ENCODE measurements at regions not wholly inside any gene's neighbourhood (a gene's known extent, or its start where the extent isn't known, plus 50 kb on each side); places are given as distances from the start of the nearest gene placed in this dataset.
"Not testable (repeated sequence)": the region's sequence is repeated elsewhere in the genome, so short reads cannot be mapped to it uniquely, and the experiment has no call there.

DNA sequence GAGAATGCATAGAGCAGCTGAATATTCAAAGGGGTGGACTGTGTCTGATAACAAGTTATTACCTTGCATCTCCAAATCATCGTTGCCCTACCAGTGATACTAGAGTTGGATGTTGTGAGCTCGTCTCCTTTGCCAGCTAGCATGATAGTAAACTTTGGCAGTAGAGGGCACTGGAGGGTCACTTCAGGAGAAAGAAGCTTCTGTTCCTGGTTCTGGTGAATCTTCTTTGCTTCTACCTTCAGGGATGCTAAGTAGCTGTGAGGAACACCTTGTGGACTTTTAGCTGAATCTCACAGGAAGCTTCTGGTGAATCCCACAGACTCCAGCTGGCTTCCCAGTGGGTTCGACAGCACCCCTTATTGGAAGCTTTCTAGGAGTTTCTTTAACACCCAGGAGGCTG is 626.6 kb upstream of the SGCD start:
- DNase-seq, result no peak

DNA sequence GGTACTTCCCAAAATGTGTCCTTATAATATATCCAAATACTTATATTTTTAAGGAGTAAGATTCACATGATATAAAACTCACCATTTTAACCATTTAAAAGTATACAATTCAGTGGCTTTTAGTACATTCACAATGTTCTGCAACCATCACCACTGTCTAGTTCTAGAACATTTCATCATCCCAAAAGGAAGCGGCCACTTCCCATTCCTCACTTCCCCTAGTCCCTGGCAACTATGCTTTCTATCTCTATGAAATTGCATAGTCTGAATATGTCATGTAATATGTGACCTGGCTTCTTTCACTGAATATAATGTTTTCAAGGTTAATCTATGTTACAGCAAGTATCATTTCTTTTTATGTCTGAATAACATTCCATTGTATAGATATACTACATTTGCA is 615.1 kb upstream of the SGCD start:
- DNase-seq, result no peak

DNA sequence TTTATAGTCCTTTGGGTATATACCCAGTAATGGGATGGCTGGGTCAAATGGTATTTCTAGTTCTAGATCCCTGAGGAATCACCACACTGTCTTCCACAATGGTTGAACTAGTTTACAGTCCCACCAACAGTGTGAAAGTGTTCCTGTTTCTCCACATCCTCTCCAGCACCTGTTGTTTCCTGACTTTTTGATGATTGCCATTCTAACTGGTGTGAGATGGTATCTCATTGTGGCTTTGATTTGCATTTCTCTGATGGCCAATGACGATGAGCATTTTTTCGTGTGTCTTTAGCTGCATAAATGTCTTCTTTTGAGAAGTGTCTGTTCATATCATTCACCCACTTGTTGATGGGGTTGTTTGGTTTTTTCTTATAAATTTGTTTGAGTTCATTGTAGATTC is 612.5 kb upstream of the SGCD start:
- DNase-seq, result not testable (repeated sequence)

DNA sequence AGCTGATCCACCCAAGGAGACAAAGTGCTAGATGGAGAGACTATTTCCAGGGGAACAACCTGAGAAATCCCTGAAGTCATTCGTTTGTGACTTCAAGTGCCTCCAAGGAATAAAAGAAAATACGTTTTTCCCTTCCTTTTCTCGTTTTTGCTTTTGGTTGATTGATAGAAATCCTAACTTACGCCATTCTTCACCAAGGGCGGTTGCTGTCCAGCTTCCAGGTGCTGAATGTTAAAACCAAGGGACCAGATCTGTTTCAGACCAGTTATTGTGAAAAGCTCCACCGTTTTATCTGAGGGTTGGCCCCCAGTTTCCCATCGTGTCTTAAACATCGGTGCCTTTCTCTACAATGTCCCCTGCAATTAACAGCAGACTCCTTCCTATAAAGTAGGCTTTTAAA is 600.7 kb upstream of the SGCD start:
- peak; percentile 32 for DNase-seq

DNA sequence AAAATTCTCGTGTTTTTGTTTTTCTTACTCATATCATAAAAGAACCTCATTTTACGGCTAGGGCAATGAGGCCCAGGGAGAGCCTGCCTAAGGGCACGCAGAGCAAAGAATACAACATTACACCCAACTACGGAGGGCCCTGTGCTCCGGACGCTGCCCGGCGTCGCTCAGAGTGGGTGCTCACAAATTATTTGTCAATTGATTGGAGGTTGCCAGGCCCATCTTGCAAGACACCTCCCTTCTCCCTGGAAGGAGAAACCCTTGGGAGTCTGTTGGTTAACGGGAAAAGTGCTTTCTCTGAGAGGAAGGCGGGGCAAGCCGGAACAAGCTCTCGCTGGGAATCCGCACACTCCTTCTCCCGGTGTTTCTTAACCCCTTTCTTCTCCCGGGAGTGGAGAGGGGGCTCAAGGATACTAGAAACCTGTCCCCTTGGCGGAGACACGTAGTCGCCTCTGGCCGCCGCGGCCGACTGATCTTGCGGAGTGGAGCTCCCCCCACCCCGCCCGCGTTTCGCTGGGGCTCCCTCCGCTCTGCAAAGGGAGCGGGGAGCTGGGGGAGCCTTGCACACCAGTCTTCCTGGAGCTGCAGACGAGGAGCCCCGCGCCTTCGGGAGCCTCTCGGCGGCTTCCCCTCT is 599.3 kb upstream of the SGCD start:
- peak; percentile 6 for DNase-seq

DNA sequence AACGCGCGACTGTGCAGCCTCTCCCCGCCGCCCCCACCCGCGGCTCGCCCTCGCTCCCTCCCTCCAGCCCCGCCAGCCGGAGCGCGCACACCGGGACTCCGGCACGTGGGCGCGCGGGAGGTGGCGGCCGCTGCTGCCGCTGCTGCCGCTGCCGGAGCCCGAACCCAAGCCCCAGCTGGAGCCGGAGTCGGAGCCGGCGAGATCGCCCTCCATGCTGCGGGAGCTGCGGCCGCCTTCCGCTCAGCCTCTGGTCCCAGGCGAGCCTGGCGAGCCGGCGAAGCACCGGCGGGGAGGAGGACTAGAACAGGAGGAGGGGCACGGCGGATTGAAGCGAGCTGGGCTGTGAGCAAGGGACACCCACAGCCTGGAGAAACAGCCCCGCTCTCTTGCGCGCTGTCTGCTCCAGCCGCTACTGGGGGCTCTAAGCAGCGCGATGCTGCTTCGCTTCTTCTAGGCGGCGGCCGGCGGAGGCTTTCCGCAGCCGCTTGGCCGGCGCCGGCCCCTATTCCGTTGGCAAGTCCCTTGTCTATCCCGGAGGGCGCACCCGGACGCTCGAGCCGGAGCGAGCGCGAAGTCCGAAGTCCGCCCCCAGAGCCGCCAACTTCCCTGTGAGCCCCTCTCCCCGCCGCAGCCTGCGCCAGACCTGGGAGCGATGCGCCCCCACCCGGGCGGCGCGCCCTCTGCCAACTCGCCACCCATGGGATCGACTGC is 598.7 kb upstream of the SGCD start:
- DNase-seq, result peak; percentile 71

DNA sequence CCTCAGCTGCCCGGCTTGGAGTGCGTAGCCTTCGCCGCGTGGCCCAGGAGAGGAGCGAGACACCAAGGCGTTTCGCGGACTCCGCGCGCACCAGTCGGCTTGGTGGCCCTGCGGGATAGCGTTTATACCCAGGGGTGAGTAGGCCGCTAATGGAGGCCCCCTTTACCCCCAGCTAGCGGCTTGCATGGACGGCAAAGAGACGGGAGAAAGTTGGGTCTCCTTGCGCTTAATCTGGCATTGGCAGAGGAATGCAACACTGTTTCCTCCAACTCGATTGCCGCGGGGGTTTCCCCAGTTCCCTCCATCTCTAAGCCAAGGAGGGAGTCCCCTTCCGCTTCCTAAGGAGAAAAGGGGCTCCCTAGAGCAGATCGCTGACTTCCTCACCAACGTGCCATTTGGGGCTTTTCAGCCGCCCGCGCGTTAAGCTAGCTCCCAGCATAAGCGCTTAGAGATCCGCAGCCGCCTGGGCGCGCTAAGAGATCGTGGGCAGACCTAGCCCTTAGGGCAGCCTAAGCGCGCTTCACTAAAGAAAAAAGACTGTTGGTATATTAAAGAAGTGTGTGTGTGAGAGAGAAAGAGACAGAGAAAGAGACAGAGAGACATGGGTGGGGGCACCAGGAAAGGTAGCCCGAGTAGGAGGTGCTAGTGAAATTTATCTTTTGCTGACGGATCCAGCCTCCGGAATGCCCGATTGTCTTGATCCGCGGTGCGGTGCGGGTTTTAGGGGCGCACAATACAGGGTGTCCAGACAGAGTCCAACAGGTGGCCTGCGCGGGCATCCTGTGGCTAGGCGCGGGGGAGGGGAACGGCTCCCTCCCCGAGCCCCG is 597.9 kb upstream of the SGCD start:
- DNase-seq, result peak; percentile 16

DNA sequence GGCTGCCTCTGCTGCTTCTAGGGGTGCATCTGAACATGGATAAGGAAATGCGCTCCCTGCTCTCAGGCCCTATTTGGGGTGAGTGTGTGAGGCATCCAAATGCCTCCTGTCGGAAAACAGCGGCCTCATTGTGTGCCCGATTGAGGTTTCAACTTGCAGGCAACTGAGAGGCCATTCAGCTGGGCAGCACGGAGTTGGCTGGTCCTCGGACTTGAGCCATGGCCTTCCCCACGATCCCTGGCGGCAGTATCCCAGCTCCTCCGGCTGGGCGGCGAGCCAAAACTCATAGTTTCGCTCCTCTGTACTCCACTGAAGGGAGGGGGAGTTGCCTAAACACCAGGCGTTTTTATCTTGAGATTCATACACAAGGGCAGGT is 597.3 kb upstream of the SGCD start:
- peak; percentile 15 for DNase-seq

DNA sequence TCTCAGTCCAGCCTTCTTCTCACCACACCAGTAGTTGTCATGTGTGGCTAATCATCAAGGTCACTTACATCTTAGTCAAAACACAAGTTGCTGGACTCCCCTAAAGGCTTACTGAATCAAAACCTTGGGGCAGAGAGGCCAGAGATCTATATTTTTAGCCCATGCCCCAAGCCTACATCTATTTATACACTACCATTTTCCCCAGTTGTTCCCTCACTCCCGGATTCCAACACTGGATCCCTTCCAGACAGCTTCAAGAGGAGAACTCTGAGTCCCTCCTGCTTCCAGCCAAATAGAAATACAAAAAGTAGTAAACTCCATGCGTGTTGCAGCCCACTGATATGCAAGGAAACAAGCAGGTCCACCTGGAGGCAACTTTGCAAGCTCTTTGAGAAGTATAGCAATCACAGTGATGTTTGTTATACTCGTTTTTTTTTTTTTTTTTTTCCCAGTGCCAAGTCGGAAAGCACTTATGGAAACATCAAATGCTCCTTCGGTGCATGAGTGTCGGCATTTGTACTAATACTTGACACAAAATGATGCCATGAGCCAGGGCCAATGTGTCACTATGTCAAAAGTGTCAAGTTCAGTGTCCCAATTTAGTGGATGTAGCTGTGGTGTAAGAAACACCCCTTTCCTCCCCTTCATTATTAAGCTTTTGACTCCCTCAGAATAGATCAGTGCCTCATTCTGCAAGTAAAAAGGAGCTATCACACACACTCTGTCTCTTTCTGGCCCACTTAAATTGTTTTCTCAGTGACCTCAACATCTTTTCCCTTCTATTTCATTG is 594.2 kb upstream of the SGCD start:
- DNase-seq, result no peak

DNA sequence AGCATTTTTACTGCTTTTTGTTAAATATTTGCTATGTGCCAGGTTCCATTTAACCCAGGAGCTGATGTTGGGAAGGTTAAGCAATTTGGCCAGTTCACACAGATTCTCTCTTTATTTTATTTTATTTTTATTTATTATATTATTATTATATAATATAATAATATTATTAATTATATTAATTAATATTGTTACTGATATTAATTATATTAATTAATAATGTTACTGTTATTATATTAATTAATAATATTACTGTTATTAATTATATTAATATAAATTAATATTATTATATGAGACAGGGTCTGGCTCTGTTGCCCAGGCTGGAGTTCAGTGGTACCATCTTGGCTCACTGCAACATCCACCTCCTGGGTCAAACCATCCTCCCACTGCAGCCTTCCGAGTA is 593.0 kb upstream of the SGCD start:
- no peak for DNase-seq

DNA sequence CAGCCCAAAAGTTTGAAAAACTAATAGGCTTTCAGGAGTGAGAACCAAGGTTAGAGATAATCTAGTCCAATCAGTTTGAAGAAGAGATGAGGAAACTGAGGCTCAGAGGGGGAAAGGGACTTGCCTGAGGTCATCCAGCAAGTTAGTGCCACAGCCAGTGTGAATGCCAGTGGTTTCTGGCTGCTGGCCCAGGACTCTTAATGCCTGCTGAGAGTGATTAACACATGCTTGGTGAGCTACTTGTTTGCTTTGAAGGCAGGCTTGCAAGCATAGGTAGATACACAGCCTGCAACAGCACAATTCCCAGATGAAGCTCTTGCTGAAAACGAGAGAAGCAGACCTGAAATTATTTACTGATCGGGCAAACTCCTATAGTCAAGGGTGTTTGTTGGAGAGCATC is 591.6 kb upstream of the SGCD start:
- no peak for DNase-seq

DNA sequence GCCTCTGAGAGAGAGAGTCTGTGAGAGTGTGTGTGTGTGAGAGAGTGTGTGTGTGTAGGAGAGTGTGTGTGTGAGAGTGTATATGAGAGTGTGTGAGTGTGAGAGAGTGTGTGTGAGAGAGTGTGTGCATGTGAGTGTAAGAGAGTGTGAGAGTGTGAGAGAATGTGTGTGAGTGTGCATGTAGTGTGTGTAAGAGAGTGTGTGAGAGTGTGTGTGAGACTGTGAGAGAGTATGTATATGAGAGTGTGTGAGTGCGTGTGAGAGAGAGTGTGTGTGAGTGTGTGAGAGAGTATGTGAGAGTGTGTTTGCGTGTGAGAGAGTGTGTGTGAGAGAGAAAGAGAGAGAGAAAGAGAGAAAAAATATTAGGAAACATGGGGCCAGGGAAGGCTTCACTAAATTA is 588.3 kb upstream of the SGCD start:
- no peak for DNase-seq

DNA sequence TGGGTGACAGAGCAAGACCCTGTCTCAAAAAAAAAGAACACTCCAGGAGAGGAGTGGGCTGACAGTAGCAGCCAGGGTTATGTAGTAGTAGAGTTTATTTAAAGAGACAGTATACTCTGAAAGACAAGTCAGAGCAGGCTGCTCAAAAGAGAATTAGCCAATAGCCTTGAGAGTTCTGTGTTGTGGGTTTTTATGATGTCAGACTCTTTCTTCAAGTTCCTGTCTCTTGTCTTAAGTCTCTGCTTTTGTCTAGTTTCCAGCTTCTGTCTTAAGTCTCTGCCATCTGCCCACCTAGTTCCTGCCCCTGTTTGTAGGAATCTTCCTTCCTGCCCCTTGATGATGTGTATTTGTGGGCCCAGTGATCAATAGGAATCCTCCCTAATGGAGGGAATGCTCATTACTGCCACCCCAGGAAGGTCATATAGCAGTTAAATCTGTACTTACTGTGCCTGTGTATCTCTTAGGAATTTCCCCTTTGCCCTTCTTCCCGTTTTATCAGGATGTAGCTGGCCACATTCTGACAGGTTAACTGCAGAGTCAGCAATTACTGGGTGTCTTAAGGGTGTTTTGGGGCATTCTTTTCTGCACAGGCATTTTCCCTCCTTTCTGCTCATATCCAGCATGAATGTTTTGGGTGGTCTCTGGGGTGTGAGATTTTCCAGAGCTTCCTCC is 580.5 kb upstream of the SGCD start:
- no peak for DNase-seq

DNA sequence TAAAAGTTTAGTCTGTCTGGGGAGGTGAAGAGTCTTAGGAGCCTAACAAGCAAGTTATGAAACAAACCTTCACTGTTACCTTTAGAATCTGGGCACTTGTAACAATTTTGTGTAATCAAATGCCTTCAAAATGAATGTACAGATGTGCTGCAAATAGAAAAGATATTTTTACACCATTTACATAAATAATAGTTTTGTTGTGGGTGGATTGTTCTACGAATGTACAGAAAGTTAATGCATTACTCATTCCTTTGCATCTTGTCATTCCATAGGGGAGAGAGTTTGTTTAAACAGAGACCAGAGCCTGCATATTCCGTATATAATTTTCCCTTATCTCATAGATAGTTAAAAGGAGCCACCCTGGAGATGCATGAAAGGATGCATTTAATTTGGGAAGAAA is 576.9 kb upstream of the SGCD start:
- no peak for DNase-seq

DNA sequence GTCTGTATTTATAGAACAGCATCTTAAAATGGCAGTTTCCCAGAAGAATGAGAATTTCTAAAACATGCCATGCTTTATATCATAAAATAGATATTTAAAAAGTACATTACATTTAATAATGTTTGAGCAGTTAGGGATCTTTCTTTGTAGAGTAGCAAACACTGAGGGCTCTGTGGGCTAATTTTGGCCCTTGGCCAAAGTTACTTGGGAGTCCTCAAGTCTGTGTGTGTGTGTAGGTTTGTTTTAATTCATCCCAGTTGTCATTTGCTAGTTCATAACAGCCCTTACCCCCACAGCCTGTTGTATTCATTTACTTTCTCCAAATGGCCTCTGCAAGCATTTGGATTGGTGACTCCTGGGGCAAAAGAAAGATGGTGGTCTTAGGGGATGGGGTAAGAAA is 576.4 kb upstream of the SGCD start:
- DNase-seq, result no peak

DNA sequence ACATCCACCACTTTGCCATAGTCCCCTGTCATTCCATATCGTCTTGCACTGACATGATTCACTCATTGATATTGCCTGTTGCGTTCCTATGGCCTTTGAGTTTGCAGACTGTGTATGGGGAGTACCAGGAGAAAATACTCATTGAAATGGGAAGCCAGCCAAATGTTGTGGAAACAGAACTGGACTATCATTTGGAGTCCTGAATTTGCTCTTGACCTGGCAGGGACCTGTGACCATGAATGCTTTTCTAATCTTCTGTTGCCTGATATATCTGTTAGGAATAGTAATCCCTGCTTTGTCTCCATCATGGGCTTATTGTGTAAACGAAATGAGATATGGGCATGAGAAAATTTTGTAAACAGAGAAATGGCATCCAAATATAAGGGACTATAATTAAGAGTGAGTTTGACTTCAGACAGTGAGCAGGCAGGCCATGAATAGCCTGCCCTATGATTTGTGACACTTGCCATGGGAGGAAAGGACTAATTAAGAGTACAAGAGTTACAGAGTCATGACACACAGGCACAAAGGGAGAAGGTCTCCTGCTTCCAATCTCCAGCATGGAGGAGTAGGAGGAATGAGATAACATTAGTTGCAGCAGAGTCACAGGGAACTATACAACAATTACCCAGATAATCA is 572.9 kb upstream of the SGCD start:
- no peak for DNase-seq

DNA sequence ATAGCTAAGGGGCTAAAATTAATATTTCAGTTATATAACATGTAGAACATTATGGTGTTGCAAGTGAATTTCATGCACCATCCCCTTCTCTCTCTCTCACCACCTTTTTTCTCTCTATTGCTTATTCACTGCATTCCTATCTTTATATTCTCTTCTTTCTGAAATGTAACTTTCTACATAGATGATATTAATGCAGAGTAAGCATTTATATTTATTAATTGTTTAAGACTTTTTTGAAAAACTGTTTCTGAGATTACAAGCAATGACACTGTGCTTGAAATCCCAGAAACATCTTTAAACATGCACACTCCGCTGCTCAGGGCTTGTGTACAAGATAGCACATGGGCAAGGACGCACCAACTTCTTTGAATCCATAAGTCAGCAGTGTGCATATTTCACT is 567.7 kb upstream of the SGCD start:
- DNase-seq, result no peak

DNA sequence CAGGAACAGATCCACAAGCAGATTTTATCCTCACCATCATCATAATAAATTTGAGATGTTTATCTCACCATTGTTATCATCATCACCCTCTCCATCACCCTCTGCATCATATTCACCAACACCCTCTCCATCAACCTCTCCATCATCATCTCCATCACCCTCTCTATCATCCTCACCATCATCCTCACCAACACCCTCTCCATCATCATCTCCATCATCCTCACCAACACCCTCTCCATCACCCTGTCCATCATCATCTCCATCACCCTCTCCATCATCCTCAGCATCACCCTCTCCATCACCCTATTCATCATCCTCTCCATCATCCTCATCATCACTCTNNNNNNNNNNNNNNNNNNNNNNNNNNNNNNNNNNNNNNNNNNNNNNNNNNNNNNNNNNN is 567.0 kb upstream of the SGCD start:
- DNase-seq, result no peak

DNA sequence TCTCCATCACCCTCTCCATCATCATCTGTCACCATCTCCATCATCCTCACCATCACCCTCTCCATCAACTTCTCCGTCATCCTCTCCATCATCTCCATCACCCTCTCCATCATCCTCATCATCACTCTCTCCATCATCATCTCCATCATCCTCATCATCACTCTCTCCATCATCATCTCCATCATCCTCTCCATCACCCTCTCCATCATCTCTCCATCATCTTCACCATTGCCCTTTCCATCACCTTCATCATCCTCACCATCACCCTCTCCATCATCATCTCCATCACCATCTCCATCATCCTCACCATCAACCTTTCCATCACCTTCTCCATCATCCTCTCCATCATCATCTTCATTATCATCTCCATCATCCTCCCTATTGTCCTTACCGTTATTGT is 565.5 kb upstream of the SGCD start:
- no peak for DNase-seq

DNA sequence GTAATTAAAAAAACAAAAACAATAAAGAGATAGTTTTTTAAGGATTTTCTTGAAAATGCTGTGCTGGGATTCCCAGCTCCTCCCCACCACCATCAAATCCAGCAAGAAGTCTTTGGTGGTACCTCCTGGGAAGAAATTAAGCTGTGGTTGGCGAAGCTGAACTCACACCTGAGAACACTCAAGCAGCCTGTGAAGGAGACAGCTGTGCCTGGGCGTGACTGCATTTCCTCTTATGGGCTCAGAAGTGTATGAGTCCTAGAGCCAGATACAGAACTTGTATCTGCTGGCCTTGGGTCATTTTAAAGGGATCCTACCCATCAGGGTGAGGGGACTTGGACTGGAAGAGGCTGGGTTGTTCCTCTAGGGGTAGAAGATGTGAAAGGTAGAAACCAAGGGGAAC is 561.2 kb upstream of the SGCD start:
- no peak for DNase-seq

DNA sequence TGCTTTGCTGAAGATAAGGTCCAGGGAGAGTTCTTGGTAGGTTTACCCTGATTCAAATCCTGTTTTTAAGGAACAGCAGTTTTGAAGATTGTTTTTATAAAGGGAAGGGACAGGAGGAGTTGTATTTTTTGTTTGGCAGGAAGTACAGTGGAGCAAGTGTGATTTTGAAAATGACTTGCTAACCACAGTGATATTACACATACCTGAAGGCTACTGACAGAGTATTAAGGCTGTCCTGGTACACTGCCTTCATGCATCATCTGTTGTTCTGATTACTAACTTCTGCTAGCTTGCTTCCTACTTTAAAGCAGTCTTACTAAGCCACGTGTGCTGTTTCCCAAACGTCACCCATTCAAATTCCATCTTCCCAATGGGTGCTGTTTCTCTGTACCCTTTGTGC is 559.5 kb upstream of the SGCD start:
- no peak for DNase-seq
